DMS114 treated with DMSO at 0.1 percent for 48 hours (cell line): ENCODE measurements at regions not wholly inside any gene's neighbourhood (a gene's known extent, or its start where the extent isn't known, plus 50 kb on each side); places are given as distances from the start of the nearest gene placed in this dataset.
"Not testable (repeated sequence)": the region's sequence is repeated elsewhere in the genome, so short reads cannot be mapped to it uniquely, and the experiment has no call there.

Source experiments
- DNase-seq: peaks from one replicate; lab custom pipeline; 2025; ENCODE audit not compliant: unreplicated experiment; lab: John Stamatoyannopoulos, UW

GRCh38 chr2:139585101-139585500, 804.9 kb upstream of the NXPH2 start:
- DNase-seq = no peak

- no peak for DNase-seq
Observed at GRCh38 chr2:139574371-139574770, 794.2 kb upstream of the NXPH2 start.

- DNase-seq = no peak
Observed at GRCh38 chr2:139556789-139557188, 776.6 kb upstream of the NXPH2 start.

- DNase-seq = no peak
Observed at GRCh38 chr2:139550873-139551272, 770.7 kb upstream of the NXPH2 start.

- DNase-seq = no peak
Observed at GRCh38 chr2:139550341-139550740, 770.2 kb upstream of the NXPH2 start.

GRCh38 chr2:139544186-139544851, 764.1 kb upstream of the NXPH2 start:
- no peak for DNase-seq

- not testable (repeated sequence) for DNase-seq
Observed at GRCh38 chr2:139538332-139539020, 758.3 kb upstream of the NXPH2 start.

GRCh38 chr2:139529080-139529479, 748.9 kb upstream of the NXPH2 start:
- DNase-seq = no peak

GRCh38 chr2:139526781-139527180, 746.6 kb upstream of the NXPH2 start:
- no peak for DNase-seq

- DNase-seq = no peak
Observed at GRCh38 chr2:139518321-139518720, 738.1 kb upstream of the NXPH2 start.

GRCh38 chr2:139514951-139515350, 734.8 kb upstream of the NXPH2 start:
- DNase-seq = no peak

GRCh38 chr2:139495851-139496250, 715.7 kb upstream of the NXPH2 start:
- no peak for DNase-seq

GRCh38 chr2:139492131-139492680, 712.0 kb upstream of the NXPH2 start:
- DNase-seq = no peak

- no peak for DNase-seq
Observed at GRCh38 chr2:139480161-139480650, 700.0 kb upstream of the NXPH2 start.

GRCh38 chr2:139478165-139478914, 698.1 kb upstream of the NXPH2 start:
- no peak for DNase-seq

- no peak for DNase-seq
Observed at GRCh38 chr2:139477618-139478017, 697.4 kb upstream of the NXPH2 start.

GRCh38 chr2:139469985-139470384, 689.8 kb upstream of the NXPH2 start:
- no peak for DNase-seq

- no peak for DNase-seq
Observed at GRCh38 chr2:139465789-139466188, 685.6 kb upstream of the NXPH2 start.

- DNase-seq = no peak
Observed at GRCh38 chr2:139457873-139458272, 677.7 kb upstream of the NXPH2 start.

- no peak for DNase-seq
Observed at GRCh38 chr2:139454251-139454650, 674.1 kb upstream of the NXPH2 start.

- no peak for DNase-seq
Observed at GRCh38 chr2:139439100-139439499, 658.9 kb upstream of the NXPH2 start.

- no peak for DNase-seq
Observed at GRCh38 chr2:139438478-139438877, 658.3 kb upstream of the NXPH2 start.
